ENCODE measurements at regions not wholly inside any gene's neighbourhood (a gene's known extent, or its start where the extent isn't known, plus 50 kb on each side); places are given as distances from the start of the nearest gene placed in this dataset.
"Not testable (repeated sequence)": the region's sequence is repeated elsewhere in the genome, so short reads cannot be mapped to it uniquely, and the experiment has no call there.

DNA sequence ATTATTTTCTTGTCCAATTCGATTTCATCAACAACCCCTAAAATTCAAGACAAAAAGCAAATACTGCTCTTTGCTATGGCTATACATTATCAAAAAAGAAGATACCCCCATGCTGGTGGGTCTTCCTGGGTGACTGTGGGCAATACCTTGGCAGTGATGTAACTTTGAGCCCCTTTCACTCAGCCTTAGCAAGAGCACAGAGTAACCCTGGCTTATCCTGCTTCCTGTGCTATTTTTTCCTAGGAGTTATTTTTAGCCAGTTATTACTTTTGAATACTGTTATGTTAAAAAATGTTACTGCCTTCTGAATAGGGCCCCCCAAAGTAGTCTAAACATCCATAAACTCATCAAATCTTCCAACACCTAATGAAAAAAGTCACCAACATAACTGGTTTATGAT lies 145.6 kb upstream of the TSLP start:
- DNase-seq: no peak

DNA sequence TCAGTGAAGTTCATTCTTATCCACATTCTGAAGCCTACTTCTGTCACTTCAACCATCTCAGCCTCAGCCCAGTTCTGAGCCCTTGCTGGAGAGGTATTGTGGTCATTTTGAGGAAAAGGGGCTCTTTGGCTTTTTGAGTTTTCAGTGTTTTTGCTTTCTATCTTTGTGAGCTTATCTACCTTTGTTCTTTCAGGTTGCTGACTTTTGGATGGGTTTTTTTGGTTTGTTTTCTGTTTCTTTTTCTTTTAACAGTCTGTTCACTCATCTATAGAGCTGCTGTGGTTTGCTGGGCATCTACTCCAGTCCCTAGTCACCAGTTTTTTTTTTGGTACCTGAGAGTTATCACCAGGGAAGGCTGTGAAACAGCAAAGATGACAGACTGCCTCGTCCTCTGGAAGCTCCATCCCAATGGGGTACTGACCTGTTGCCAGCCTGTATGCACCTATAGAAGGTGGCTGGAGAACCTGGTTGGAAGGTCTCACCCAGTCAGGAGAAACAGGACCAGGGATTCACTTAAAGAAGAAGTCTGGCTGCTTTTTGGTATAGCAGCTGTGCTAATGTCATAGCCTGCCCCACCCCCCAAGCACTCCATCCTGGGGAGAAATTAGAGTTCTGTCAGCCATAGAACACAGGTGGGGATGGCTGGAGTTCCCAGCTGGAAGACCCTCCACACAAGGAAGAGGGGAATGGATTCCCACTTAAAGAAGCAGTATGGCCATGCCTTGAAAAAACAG lies 138.6 kb upstream of the TSLP start:
- no peak for DNase-seq

DNA sequence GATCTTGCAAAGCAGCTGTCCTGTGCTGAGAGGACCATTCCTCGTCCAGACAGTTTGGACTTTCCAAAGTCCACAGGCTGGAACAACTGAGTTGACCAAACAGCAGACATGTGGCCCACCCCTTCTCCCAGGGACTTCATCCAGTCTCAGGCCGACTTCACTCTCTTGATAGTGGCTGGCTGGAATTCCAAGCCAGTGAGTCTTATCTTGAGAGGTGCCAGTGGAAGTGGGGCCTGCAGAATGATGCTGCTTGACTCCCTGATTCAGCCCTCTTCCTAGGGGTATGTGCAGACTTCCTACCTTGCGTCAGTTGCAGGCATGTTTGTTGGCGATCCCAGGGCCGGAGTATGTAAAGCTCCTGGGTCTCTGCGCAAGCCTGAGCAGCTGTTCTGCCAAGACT lies 131.4 kb upstream of the TSLP start:
- no peak for DNase-seq

DNA sequence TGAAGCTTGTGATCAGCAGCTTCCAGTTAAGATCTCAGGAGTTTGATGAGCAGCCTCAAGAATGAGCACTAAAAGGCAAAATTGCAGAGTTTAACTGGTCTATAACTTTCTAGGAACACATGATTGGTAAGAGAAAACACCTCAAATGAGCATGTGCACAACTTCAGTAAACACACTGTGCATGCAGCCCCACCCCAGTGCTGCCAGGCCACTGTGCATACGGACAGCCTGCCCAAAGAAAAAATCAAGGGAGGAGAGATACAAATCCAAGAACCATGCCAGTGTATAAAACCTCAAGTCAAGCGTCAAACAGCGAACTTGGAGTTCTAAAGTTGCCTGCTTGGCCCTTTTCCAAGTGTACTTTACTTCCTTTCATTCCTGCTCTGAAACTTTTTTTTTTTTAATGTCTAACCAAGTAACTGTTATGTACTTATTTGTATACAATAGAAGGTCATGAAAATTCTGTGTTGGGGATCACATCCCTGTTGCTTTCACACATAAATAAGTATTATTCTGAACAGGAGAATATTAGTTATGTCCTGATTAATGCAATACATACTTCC lies 125.6 kb upstream of the TSLP start:
- no peak for DNase-seq

DNA sequence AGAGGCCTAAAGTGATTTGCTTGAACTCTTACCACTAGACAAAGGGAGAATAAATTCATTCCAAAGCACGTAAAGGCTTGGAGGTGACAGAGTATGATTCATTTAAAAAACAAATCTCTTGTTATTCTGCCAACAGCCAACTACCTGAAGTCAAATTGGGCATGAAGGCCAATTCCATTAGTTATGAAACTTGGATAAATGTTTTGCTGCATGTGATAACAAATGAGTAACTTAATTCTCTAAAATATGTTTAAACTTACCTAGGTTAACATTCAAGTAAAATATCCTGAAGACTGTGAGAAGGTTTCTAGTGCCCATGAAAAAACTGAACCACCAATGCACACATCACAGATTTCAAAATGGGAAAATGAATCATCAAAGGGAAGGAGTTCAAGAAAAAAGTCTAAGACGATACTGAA lies 120.1 kb upstream of the TSLP start:
- DNase-seq: no peak

DNA sequence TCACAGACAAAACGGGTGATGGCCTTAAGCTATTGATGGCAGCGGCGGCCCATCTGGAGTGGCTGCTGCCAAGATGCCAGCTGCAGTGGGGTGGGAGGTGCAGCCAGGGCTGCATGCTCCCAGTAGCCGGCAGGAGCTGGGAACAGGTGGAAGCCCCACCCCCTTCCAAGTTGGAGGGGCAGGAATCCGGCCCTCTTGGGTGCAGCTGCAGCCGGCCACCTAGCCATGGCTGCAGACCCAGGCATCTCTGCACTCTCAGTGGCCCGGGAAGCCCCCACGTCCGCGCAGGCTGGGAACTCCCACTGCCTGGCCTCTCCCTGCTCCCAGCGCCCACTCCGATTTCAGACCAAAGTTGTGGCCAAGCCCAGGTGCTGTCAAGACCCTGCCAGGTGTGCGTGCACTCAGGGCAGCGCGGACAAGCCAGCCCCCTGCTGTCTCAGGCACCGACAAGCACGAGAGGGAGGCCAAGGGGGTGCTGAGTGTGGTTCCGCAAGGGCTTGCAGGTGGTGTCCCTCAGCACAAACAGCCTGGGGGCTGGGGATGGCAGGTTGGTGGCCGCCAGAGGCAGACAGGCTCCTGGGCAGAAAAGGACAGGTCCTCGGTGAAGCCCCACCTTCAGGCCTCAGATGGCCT lies 115.1 kb upstream of the TSLP start:
- no peak for DNase-seq

DNA sequence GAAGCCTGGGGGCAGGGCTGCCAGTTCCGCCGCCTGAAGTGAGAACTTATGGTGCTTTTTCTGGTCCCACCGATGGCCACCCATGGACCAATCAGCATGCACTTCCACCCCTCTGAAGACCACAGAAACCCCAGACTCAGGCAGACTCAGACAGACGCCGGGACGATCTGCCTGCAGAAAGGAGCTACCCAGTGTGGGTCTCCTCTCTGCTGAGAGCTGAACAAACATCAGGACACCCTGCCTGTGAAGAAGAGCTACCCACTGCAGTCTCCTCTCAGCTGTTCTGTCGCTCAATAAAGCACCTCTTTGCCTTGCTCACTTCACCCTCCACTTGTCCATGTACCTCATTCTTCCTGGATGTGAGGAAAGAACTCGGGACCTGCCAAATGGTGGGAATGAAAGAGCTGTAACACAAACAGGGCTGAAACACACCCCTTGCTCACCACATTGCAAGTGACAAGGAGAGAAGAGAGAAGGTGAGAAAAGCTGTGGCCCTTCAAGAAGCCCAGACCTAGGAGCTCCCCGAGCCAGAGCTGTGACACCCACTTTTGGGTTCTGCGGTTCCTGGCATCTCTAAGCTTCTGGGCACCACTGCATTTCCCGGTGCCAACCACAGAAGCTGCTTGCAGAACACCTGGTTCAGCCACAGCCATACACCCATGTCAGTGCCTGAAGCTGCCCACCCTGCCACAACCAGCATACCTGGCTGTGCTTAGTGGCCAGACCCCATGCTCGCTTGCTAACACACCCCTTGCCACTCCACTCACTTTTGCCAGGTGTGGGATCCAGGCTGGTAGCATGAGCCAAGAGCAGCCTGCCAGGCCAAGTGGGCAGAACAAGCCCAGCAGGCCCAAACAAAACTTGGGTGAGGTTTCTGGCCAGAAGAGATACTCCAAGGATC lies 114.3 kb upstream of the TSLP start:
- no peak for DNase-seq

DNA sequence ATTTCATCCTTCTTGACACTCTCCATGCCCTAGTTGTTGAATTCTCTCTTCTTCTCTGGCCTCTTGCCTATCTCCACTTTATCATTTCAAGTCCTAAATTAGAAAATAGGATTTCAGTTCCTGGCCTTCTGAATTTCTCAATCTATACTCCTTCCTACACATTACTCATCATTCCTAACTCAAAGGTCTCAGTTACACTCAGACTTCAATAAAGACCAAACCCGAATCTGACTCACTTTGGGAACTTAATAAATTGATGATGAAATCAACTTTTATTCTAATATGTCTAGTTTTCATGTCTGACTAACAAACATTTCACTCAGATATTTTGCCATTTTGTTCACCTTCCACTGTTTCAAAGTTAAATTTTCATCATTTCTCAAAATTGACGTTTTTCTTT lies 113.6 kb upstream of the TSLP start:
- DNase-seq: no peak

DNA sequence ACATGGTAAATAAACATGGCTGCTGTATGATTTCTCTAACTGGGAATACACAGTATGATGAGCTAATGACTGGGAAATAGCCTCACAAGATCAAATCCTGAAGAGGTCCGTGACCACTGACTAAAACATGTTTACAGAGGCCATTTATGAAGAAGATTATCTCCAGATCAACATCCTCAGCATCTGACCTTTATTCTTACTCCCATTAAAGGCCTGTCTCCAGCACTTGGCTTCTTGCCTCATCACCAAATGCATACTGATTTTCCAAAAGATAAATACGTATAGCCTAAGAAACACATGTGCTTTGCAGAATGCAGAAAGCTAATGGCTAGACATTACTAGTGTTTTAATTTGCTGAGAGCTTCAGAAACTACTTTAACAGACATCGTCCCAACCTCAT lies 108.0 kb upstream of the TSLP start:
- no peak for DNase-seq

DNA sequence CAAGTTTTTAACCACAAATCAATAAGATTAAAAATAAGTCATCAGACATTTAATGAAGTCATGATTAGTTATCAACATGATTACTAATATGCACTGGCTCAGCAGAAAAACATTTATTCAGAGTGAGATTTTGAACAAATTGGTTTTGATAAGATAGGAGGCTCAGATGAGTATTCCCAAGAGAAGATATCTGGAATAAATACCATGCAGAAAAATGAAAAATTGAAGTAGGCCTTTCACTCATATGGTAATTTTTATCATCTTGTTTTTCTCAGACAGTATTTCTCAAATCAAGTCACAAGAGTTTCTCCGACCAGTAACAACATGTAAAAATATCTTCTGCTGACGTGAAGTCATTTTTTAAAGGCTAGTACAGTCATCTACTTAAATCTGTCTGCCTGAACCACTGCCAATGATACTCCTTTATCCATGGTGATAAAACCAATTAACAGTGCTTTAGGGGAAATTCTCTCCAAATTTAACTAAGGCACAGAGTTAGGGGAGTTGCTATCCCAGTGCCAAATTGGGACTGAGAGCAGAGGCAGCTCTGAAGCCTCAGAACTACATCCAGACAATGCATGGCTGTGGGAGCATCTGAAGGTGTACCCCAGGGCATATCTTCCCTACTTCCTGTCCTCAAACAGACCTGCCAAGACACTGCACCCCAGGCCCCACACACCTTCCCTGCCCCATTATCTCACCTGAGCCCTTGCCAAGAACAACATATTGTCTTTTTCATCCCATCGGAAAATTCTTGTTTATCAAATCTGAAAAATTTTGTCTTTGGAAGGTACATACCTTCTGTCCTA lies 105.5 kb upstream of the TSLP start:
- DNase-seq: no peak

DNA sequence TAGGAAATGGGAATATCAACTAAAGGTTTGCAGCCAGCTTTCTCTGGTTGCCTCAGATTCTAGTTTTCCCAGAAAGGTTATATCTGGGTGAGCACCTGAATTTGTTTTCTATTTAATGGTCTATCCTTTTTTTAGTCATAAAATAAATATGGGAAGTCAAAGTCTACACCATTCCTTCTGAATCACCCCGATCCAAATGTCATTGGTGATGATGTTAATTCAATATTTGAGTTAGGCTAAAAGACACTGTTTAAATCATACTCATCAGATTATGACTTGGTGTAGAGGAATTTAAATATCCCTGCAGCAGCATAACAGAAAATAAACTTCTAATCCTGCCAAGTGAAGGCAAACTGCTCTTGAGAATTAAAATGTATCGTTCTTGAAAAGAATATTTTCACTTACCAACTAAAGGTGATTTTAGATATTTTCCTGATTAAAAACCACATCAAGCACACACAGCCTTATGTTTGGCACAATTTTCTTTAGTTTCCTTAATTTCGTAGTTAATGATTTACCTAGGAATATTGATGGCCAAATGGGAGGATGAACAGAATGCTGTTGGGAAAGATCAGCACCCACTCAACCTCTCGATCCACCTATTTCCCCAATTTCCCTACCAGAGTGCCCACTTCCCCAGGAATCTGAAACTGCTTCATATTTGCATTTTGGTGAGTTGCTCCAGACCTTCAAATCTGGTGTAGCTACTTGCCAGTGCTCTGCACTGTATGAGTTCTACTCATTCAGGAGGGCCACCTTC lies 103.1 kb upstream of the TSLP start:
- no peak for DNase-seq

DNA sequence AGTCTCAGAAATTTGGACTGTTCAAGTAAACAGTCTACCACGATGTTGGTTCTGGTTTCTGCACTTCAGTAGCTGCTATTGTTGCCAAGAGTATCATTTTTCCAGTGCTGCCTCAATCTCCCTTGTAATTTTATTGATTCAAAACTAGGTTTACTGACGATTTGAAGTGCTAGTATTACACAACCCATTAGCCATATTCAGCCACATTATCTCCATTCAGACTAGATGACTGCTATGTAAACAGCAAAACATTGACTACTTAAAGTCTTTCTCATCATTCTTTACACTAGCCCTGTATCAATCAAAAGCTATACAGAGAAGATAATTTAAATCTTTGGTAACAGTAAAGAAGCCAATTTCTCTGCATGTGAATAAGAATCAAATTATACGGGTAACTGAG lies 102.0 kb upstream of the TSLP start:
- no peak for DNase-seq

DNA sequence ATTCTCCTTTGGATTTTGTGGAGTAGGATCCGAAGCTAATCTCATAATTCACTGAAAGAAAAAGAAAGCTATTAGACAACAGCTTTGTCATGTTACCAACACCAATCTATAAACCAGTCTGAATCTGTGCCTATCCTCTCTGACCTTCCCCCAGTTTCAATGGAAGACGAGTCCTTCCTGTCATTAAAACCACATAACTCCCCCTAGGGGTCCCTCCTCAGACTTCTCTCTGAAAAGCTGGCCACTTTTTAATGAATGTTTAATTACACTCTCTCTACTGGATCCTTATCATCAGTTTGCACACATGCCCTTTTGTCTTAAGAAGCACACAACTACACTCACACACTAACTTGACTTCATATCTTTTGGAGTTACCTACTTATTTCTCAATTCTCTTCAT lies 98.0 kb upstream of the TSLP start:
- no peak for DNase-seq

DNA sequence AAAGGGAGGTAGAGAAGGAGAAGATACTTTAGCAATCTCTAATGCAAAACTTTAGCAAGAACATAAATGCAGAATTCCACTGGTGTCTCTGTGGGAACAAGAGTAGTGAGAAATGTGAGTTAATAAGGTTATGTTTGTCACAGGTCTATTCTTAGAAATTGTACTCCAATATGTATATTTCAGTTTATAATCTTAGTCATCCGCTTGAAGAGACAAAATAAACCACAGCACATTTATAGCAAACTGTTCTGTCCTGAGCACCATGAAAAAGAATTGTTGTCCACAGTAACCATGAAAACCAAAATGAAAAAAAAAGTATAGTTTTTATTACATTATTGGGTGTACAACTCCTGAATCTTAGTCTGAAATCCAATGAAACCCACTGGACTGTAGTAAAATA lies 93.6 kb upstream of the TSLP start:
- no peak for DNase-seq

DNA sequence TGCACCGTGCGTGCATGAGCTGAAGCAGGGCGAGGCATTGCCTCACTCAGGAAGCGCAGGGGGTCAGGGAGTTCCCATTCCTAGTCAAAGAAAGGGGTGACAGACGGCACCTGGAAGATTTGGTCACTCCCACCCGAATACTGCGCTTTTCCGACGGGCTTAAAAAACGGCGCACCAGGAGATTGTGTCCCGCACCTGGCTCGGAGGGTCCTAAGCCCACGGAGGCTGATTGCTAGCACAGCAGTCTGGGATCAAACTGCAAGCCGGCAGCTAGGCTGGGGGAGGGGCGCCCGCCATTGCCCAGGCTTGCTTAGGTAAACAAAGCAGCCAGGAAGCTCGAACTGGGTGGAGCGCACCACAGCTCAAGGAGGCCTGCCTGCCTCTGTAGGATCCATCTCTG lies 85.6 kb upstream of the TSLP start:
- DNase-seq: not testable (repeated sequence)

DNA sequence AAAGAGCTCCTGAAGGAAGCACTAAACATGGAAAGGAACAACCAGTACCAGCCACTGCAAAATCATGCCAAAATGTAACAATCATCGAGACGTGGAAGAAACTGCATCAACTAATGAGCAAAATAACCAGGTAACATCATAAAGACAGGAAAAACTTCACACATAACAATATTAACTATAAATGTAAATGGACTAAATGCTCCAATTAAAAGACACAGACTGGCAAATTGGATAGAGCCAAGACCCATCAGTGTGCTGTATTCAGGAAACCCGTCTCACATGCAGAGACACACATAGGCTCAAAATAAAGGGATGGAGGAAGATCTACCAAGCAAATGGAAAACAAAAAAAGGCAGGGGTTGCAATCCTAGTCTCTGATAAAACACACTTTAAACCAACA lies 83.9 kb upstream of the TSLP start:
- not testable (repeated sequence) for DNase-seq

DNA sequence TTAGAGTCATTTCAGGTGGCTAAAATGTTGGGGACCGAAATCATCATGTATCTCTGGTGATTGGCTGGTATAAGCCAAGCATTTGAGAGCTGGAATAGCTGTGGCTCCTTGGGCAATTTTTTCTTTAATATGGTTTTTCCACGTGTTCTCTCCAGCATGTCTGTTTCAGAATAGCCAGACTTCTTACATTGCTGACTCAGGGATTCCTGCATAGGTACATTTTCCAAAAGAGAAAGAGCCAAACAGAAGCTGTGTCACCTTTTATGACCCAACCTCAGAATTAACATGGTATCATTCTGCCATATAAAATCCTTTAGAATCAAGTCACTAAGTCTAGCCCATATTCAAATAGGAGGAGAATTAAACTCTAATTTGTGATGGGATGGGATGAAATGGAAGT lies 74.8 kb upstream of the TSLP start:
- DNase-seq: no peak

DNA sequence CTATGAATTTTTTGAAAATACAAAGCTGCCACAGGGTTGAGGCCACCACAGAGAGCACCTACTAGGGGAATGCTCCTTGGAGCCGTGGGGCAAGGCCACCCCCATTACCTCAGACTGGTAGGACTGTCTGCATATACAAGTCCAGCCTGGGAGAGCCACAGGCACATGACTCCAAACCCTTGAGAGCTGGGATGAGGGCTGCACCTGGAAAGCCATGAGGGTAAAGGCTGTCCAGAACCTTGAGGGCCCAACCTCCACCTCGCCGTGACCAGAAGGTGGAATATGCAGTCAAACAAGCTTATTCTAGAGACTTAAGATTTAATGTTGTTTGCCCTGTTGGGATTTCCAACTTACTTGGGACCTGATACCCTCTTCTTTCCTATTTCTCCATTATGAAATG lies 69.5 kb upstream of the TSLP start:
- no peak for DNase-seq

DNA sequence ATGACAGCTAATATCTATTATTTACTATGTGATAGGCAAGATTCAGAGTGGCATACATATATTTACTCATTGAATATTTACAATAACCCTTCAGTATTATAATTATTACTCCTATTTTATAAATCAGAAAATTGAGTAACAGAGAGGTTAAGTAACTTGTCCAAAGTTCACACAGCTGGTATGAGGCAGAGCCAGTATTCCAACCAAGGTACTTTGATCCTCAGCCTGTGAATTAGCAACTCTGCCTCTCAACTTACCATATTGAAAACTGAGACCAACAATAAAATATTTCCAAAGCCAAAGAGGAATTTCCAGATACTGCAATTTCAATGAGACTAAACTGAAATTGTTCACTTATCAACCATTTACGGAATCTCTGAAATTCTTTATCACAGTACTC lies 67.9 kb upstream of the TSLP start:
- no peak for DNase-seq

DNA sequence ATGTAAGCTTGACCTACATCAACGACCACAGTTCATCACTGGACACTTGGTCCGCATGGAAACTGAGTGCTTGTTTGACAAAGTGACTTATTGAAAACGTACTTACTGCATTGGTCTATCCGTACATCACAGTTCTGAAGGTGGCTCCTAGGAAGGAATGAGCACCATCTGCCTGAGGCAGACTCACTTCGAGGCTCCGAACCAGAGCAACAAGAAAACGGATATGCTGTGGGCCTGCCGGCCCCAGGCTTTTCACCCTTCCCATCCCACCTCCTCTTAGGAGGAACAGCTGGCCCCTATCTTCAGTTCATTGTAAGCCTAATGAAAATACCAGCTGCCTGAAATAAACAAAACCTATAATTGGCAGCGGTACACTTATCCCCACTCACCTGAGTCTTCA lies 67.2 kb upstream of the TSLP start:
- DNase-seq: no peak

DNA sequence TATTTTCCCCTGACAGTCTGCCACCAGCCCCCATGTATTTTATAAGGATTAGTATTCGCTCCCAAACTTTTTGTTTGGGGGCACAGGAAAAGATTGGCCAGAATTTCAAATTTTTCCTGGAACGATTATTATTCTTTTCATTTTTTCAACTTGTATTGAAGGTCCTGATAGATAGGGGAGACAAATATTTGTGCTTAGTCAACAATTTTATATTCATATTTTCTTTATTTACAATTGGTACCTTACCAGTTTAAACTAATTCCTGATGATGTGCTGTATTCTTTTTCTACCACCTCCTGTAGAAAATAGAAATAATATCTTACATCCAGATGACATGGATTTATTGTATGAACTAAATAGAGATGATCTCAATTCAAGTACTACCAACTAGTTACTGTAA lies 60.7 kb upstream of the TSLP start:
- no peak for DNase-seq

DNA sequence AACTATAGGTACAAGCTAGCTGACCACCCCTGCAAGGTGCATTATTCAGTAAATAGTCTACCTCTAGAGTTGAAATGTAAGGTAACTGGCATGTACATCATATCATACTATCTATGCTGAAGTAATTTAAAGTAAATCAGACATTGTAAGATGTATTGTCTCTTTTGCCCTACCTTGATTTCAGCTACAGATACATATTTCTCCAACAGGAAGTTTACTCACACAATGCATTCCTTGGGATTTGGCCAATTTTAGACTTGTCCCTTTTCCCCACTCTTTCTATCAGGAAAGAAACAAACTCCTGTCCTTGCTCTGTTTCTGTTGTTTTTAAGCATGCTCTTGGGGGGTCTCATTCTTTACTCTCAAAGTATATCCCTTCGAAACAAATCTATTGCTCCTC lies 58.5 kb upstream of the TSLP start:
- no peak for DNase-seq

All from GDM1 (cell line).